ENCODE measurements at regions not wholly inside any gene's neighbourhood (a gene's known extent, or its start where the extent isn't known, plus 50 kb on each side); places are given as distances from the start of the nearest gene placed in this dataset.

DNA sequence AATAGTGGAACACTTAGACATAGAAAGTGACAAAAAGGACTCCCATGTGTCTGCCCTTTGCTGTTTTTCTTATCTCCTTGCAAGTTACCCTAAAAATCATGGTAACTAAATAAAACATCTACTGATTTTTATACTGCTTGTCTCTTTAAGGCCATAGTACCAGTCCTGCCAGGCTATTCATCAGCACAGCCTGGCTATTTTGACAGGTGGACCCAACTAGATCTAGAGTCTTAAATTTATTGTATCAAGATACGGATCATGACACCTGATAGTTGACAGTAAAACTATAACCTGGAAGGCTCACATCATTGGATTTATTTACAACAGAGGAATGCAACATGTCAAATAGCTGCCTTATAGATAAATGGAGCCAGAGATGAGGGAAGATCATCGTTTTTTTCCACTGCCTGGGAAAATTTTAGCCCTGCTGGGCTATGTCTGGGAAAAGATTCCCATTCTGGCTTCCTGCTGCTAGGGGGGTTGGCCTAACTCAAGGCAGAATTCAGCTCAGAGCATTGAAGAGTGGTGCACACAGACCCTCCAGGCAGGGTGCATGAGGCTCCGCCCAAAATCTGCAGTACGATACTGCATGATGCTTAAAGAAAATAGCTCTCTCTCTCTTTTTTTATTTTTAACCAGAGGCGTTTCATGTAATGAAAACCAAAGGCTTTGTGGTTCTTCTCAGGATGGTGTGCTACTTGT, 292.0 kb upstream of the FZD8 start:
- TF ChIP-seq, protein P1, sequence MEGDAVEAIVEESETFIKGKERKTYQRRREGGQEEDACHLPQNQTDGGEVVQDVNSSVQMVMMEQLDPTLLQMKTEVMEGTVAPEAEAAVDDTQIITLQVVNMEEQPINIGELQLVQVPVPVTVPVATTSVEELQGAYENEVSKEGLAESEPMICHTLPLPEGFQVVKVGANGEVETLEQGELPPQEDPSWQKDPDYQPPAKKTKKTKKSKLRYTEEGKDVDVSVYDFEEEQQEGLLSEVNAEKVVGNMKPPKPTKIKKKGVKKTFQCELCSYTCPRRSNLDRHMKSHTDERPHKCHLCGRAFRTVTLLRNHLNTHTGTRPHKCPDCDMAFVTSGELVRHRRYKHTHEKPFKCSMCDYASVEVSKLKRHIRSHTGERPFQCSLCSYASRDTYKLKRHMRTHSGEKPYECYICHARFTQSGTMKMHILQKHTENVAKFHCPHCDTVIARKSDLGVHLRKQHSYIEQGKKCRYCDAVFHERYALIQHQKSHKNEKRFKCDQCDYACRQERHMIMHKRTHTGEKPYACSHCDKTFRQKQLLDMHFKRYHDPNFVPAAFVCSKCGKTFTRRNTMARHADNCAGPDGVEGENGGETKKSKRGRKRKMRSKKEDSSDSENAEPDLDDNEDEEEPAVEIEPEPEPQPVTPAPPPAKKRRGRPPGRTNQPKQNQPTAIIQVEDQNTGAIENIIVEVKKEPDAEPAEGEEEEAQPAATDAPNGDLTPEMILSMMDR (conservative IDR thresholded peaks at IDR 0.05; ENCODE audit: low read depth, low read length), result no peak
- TF ChIP-seq RCOR1 (IDR thresholded peaks at IDR 0.05; ENCODE audit: insufficient replicate concordance, low read length) (no peak), SMC3 (IDR thresholded peaks at IDR 0.05; ENCODE audit: low read depth, low read length) (no peak), USF2 (IDR thresholded peaks at IDR 0.05; ENCODE audit: low read depth, low read length) (no peak), RAD21 (IDR thresholded peaks at IDR 0.05; ENCODE audit: low read length) (no peak), POLR2A (IDR thresholded peaks at IDR 0.05; ENCODE audit: low read depth, low read length) (no peak), CEBPB (IDR thresholded peaks at IDR 0.05; ENCODE audit: low read depth, low read length) (no peak), FOS (IDR thresholded peaks at IDR 0.05; ENCODE audit: low read depth, low read length) (no peak), CHD1 (IDR thresholded peaks at IDR 0.05; ENCODE audit: low read depth, low read length) (no peak), MAFK (IDR thresholded peaks at IDR 0.05; ENCODE audit: low read depth, low read length) (no peak), MXI1 (IDR thresholded peaks at IDR 0.05; ENCODE audit: borderline replicate concordance, low read depth, low read length) (no peak)
- TF ChIP-seq, protein P2, sequence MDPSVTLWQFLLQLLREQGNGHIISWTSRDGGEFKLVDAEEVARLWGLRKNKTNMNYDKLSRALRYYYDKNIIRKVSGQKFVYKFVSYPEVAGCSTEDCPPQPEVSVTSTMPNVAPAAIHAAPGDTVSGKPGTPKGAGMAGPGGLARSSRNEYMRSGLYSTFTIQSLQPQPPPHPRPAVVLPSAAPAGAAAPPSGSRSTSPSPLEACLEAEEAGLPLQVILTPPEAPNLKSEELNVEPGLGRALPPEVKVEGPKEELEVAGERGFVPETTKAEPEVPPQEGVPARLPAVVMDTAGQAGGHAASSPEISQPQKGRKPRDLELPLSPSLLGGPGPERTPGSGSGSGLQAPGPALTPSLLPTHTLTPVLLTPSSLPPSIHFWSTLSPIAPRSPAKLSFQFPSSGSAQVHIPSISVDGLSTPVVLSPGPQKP (IDR thresholded peaks at IDR 0.05; ENCODE audit: borderline replicate concordance, low read depth, low read length), result no peak

Measured in IMR-90 (cell line).